Neural cell (in vitro differentiated cells): ENCODE measurements at regions not wholly inside any gene's neighbourhood (a gene's known extent, or its start where the extent isn't known, plus 50 kb on each side); places are given as distances from the start of the nearest gene placed in this dataset.
A peak's percentile ranks its signal among the peaks of the same experiment; 100 is the strongest.

Experiments
- H2AFZ ChIP-seq: fragments of 200-600, 300-800 bp; sonication (generic), shearing (Covaris generic); 2 replicates; pipeline ENCODE4 v1.6.0; 2014; ENCODE audit warnings: low read depth, mild to moderate bottlenecking, antibody characterized with exemption, low read length, moderate library complexity
- H3F3A ChIP-seq: fragments of 200-600 bp; shearing (Covaris generic); 2 replicates; pipeline ENCODE4 v1.6.1; 2016; ENCODE audit warnings: mild to moderate bottlenecking, moderate library complexity, mixed read lengths, antibody characterized with exemption, low read length; ENCODE audit not compliant: insufficient read depth, poor library complexity, severe bottlenecking
- H3K27ac ChIP-seq: fragments of 200-600, 300-800 bp; sonication (generic), shearing (Covaris generic); 2 replicates; pipeline ENCODE4 v1.5.1; 2014; ENCODE audit warnings: mild to moderate bottlenecking, low read length, moderate library complexity
- H3K27me3 ChIP-seq: fragments of 300-800, 200-600 bp; sonication (generic), shearing (Covaris generic); 2 replicates; pipeline ENCODE4 v1.6.0; 2014; ENCODE audit warnings: mild to moderate bottlenecking, low read depth, low read length, moderate library complexity; ENCODE audit not compliant: insufficient read depth
- H3K36me3 ChIP-seq: fragments of 300-800, 200-600 bp; sonication (generic), shearing (Covaris generic); 2 replicates; pipeline ENCODE4 v1.5.1; 2014; ENCODE audit warnings: mild to moderate bottlenecking, antibody characterized with exemption, low read length, moderate library complexity; ENCODE audit not compliant: insufficient read depth
- H3K4me2 ChIP-seq: fragments of 300-800, 200-600 bp; sonication (generic), shearing (Covaris generic); 2 replicates; pipeline ENCODE4 v1.6.0; 2014; ENCODE audit warnings: mild to moderate bottlenecking, low read length
- H3K4me3 ChIP-seq: fragments of 300-800, 200-600 bp; sonication (generic), shearing (Covaris generic); 2 replicates; pipeline ENCODE4 v1.5.1; 2014; ENCODE audit warnings: mild to moderate bottlenecking, low read length, moderate library complexity
- H3K79me2 ChIP-seq: fragments of 200-600 bp; shearing (Covaris generic); replicated peaks from 2 replicates; pipeline ENCODE4 v1.6.0; 2014; ENCODE audit warnings: mild to moderate bottlenecking, low read length, moderate library complexity; ENCODE audit not compliant: insufficient read depth
- H3K9ac ChIP-seq: fragments of 300-800, 200-600 bp; sonication (generic), shearing (Covaris generic); 2 replicates; pipeline ENCODE4 v1.6.1; 2016; ENCODE audit warnings: mild to moderate bottlenecking, low read length, mixed read lengths
- H3K9me2 ChIP-seq: fragments of 200-600 bp; shearing (Covaris generic); 2 replicates; pipeline ENCODE4 v1.6.1; 2016; ENCODE audit warnings: mild to moderate bottlenecking, low read length, mixed read lengths; ENCODE audit not compliant: insufficient read depth
- H3K9me3 ChIP-seq: fragments of 200-600, 300-800 bp; sonication (generic), shearing (Covaris generic); 2 replicates; pipeline ENCODE4 v1.6.1; 2016; ENCODE audit warnings: mild to moderate bottlenecking, mixed run types, low read length, moderate library complexity, mixed read lengths
- H4K20me1 ChIP-seq: fragments of 200-600 bp; shearing (Covaris generic); 2 replicates; pipeline ENCODE4 v1.6.1; 2016; ENCODE audit warnings: mild to moderate bottlenecking, mixed run types; ENCODE audit not compliant: insufficient read depth
- CTCF ChIP-seq: fragments of 450-650 bp; IDR thresholded peaks from 2 replicates; pipeline ENCODE4 v1.5.1; 2014; ENCODE audit warnings: antibody characterized with exemption, mild to moderate bottlenecking, moderate library complexity; ENCODE audit not compliant: poor library complexity, severe bottlenecking
- EP300 ChIP-seq: fragments of 450-650 bp; conservative IDR thresholded peaks from 2 replicates; pipeline ENCODE4 v1.6.1; 2014; ENCODE audit warnings: antibody characterized with exemption, mild to moderate bottlenecking, moderate library complexity; ENCODE audit not compliant: poor library complexity, severe bottlenecking
- EZH2 ChIP-seq: fragments of 200-600, 300-800 bp; shearing (Covaris generic), sonication (generic); IDR thresholded peaks from 2 replicates; pipeline ENCODE4 v1.6.1; 2014; ENCODE audit warnings: antibody characterized with exemption, low read length, borderline replicate concordance, mild to moderate bottlenecking; ENCODE audit not compliant: insufficient read depth, poor library complexity, severe bottlenecking
- MXI1 ChIP-seq: fragments of 450-650 bp; conservative IDR thresholded peaks from 2 replicates; pipeline ENCODE4 v1.6.1; 2014; ENCODE audit warnings: antibody characterized with exemption, mild to moderate bottlenecking; ENCODE audit not compliant: poor library complexity, severe bottlenecking
- POLR2AphosphoS5 ChIP-seq: IDR thresholded peaks from 2 replicates; pipeline ENCODE4 v1.6.1; 2012
- RAD21 ChIP-seq: fragments of 450-650 bp; conservative IDR thresholded peaks from 2 replicates; pipeline ENCODE4 v1.6.1; 2014; ENCODE audit warnings: antibody characterized with exemption, mild to moderate bottlenecking, moderate library complexity
- REST ChIP-seq: IDR thresholded peaks from 2 replicates; pipeline ENCODE4 v1.6.1; 2012; ENCODE audit warnings: borderline replicate concordance
- SMC3 ChIP-seq: fragments of 450-650 bp; conservative IDR thresholded peaks from 2 replicates; pipeline ENCODE4 v1.6.1; 2014; ENCODE audit warnings: antibody characterized with exemption, mild to moderate bottlenecking, moderate library complexity; ENCODE audit not compliant: poor library complexity
- TAF1 ChIP-seq: IDR thresholded peaks from 2 replicates; pipeline ENCODE4 v1.6.1; 2012; ENCODE audit warnings: low read depth

- no peak overlapping the region for H3K27ac ChIP-seq
- H3K4me3 ChIP-seq, result no peak overlapping the region
- no peaks in the 10 kb centered on the region for H3K27me3 ChIP-seq
- no peaks in the 10 kb centered on the region for H3K79me2 ChIP-seq
- H3K36me3 ChIP-seq, result no peaks in the 10 kb centered on the region
- H3K9ac ChIP-seq, result no peak overlapping the region
- H3K9me2 ChIP-seq, result no peaks in the 10 kb centered on the region
- H3K4me2 ChIP-seq, result no peak overlapping the region
- H2AFZ ChIP-seq, result no peak overlapping the region
- peaks cover 4% of the 10 kb centered on the region for H3F3A ChIP-seq
- no peaks in the 10 kb centered on the region for H3K9me3 ChIP-seq
- no peak for TF ChIP-seq MXI1
- no peak for TF ChIP-seq RAD21
- no peak for TF ChIP-seq EZH2
- no peak for TF ChIP-seq EP300
- TF ChIP-seq SMC3, result no peak
- TF ChIP-seq REST, result no peak
- TF ChIP-seq POLR2AphosphoS5, result no peak
- TF ChIP-seq TAF1, result no peak
- TF ChIP-seq CTCF, result no peak
- no peaks in the 10 kb centered on the region for H4K20me1 ChIP-seq
Measured at GRCh38 chr6:82735790-82736189, 329.9 kb downstream of the UBE3D start.

GRCh38 chr6:82737965-82738364 lies 327.7 kb downstream of the UBE3D start:
- peak overlapping the region; percentile 78 for H3K27ac ChIP-seq
- H3K4me2 ChIP-seq, result peak overlapping the region; percentile 63
- H3K9ac ChIP-seq, result peak overlapping the region; percentile 56
- H3F3A ChIP-seq, result peaks cover 4% of the 10 kb centered on the region
- H3K79me2 ChIP-seq, result no peaks in the 10 kb centered on the region
- H3K9me3 ChIP-seq, result no peaks in the 10 kb centered on the region
- H3K27me3 ChIP-seq, result no peaks in the 10 kb centered on the region
- no peaks in the 10 kb centered on the region for H4K20me1 ChIP-seq
- TF ChIP-seq REST (no peak), EP300 (peak; percentile 80), CTCF (no peak), RAD21 (peak; percentile 9), POLR2AphosphoS5 (peak; percentile 56)
- H3K36me3 ChIP-seq, result no peaks in the 10 kb centered on the region
- no peaks in the 10 kb centered on the region for H3K9me2 ChIP-seq
- no peak overlapping the region for H2AFZ ChIP-seq
- peak overlapping the region; percentile 47 for H3K4me3 ChIP-seq
